ENCODE measurements at regions not wholly inside any gene's neighbourhood (a gene's known extent, or its start where the extent isn't known, plus 50 kb on each side); places are given as distances from the start of the nearest gene placed in this dataset.

GRCh38 chr6:164133095-164133494, 718.6 kb downstream of the QKI start:
- TF ChIP-seq CTCF (IDR thresholded peaks at IDR 0.05; ENCODE audit: low read length, missing control alignments) = no peak
- H3K4me3 ChIP-seq (replicated peaks; ENCODE audit: low read depth, low read length) = no peak overlapping the region
- DNase-seq (ENCODE audit: low read depth) = peak; percentile 6

- no peak for DNase-seq (ENCODE audit: low read depth)
- TF ChIP-seq CTCF (IDR thresholded peaks at IDR 0.05; ENCODE audit: low read length, missing control alignments) = no peak
- H3K4me3 ChIP-seq (replicated peaks; ENCODE audit: low read depth, low read length) = no peak overlapping the region
Measured at GRCh38 chr6:164130585-164130984, 716.1 kb downstream of the QKI start.

- no peak overlapping the region for H3K4me3 ChIP-seq (replicated peaks; ENCODE audit: low read depth, low read length)
- no peak for DNase-seq (ENCODE audit: low read depth)
- no peak for TF ChIP-seq CTCF (IDR thresholded peaks at IDR 0.05; ENCODE audit: low read length, missing control alignments)
Measured at GRCh38 chr6:164130151-164130550, 715.6 kb downstream of the QKI start.

- TF ChIP-seq CTCF (IDR thresholded peaks at IDR 0.05; ENCODE audit: low read length, missing control alignments) = no peak
Measured at GRCh38 chr6:164129218-164129617, 714.7 kb downstream of the QKI start.

GRCh38 chr6:164128101-164128500, 713.6 kb downstream of the QKI start:
- DNase-seq (ENCODE audit: low read depth) = no peak
- TF ChIP-seq CTCF (IDR thresholded peaks at IDR 0.05; ENCODE audit: low read length, missing control alignments) = no peak

More at GRCh38 chr6:164129218-164129617, 714.7 kb downstream of the QKI start:
- no peak for DNase-seq (ENCODE audit: low read depth)
- no peak overlapping the region for H3K4me3 ChIP-seq (replicated peaks; ENCODE audit: low read depth, low read length)

GRCh38 chr6:164124986-164125385, 710.5 kb downstream of the QKI start:
- H3K4me3 ChIP-seq (replicated peaks; ENCODE audit: low read depth, low read length) = no peak overlapping the region
- DNase-seq (ENCODE audit: low read depth) = no peak
- TF ChIP-seq CTCF (IDR thresholded peaks at IDR 0.05; ENCODE audit: low read length, missing control alignments) = no peak

More at GRCh38 chr6:164128101-164128500, 713.6 kb downstream of the QKI start:
- H3K4me3 ChIP-seq (replicated peaks; ENCODE audit: low read depth, low read length) = no peak overlapping the region

GRCh38 chr6:164124473-164124872, 710.0 kb downstream of the QKI start:
- DNase-seq (ENCODE audit: low read depth) = no peak
- no peak for TF ChIP-seq CTCF (IDR thresholded peaks at IDR 0.05; ENCODE audit: low read length, missing control alignments)
- H3K4me3 ChIP-seq (replicated peaks; ENCODE audit: low read depth, low read length) = no peak overlapping the region
